Neuronal stem cell (in vitro differentiated cells): ENCODE measurements at regions not wholly inside any gene's neighbourhood (a gene's known extent, or its start where the extent isn't known, plus 50 kb on each side); places are given as distances from the start of the nearest gene placed in this dataset.
"Not testable (repeated sequence)": the region's sequence is repeated elsewhere in the genome, so short reads cannot be mapped to it uniquely, and the experiment has no call there.

ENCODE experiments used
- DNase-seq: peaks from one replicate; pipeline ENCODE4 v3.0.0-alpha.2; 2013; ENCODE audit warnings: low spot score
- H2AFZ ChIP-seq: one replicate; pipeline ENCODE4 v1.6.1; 2013; ENCODE audit warnings: mild to moderate bottlenecking, low read length, inconsistent platforms
- H2AK5ac ChIP-seq: 2 replicates; pipeline ENCODE4 v1.6.1; 2013; ENCODE audit warnings: low read depth, mild to moderate bottlenecking, inconsistent platforms, low read length, moderate library complexity, mixed read lengths
- H2BK120ac ChIP-seq: 2 replicates; pipeline ENCODE4 v1.6.1; 2013; ENCODE audit warnings: low read depth, mild to moderate bottlenecking, inconsistent platforms, low read length, moderate library complexity, mixed read lengths
- H2BK12ac ChIP-seq: one replicate; pipeline ENCODE4 v1.6.1; 2013; ENCODE audit warnings: low read length, inconsistent platforms
- H2BK15ac ChIP-seq: 2 replicates; pipeline ENCODE4 v1.6.1; 2013; ENCODE audit warnings: mild to moderate bottlenecking, low read length, inconsistent platforms, mixed read lengths
- H2BK5ac ChIP-seq: one replicate; pipeline ENCODE4 v1.6.1; 2013; ENCODE audit warnings: inconsistent platforms, mild to moderate bottlenecking, low read length, moderate library complexity
- H3K14ac ChIP-seq: one replicate; pipeline ENCODE4 v1.6.1; 2013; ENCODE audit warnings: low read length, inconsistent platforms
- H3K18ac ChIP-seq: 2 replicates; pipeline ENCODE4 v1.6.1; 2013; ENCODE audit warnings: low read length, inconsistent platforms
- H3K23ac ChIP-seq: 2 replicates; pipeline ENCODE4 v1.6.1; 2013; ENCODE audit warnings: low read depth, mild to moderate bottlenecking, mixed read lengths, low read length, inconsistent platforms; ENCODE audit not compliant: poor library complexity
- H3K27ac ChIP-seq: replicated peaks from 3 replicates; pipeline ENCODE4 v1.5.1; 2013; ENCODE audit warnings: low read length, inconsistent platforms
- H3K27me3 ChIP-seq, 3 experiments: 2 replicates each; pipeline ENCODE4 v1.6.1; 2013; ENCODE audit warnings: low read length in 3 of 3, mild to moderate bottlenecking in 2 of 3, inconsistent platforms in 1 of 3, low read depth in 1 of 3, mixed read lengths in 1 of 3, moderate library complexity in 1 of 3; ENCODE audit not compliant: control insufficient read depth in 3 of 3, insufficient read depth in 3 of 3
- H3K36me3 ChIP-seq, 2 donors: replicated peaks in 1 of 2; 2 replicates each; pipeline ENCODE4 v1.6.1; 2013; ENCODE audit warnings: low read length in 2 of 2; ENCODE audit not compliant: control insufficient read depth in 2 of 2, insufficient read depth in 2 of 2
- H3K4ac ChIP-seq: 2 replicates; pipeline ENCODE4 v1.6.1; 2013; ENCODE audit warnings: inconsistent platforms, mild to moderate bottlenecking, low read length, moderate library complexity
- H3K4me1 ChIP-seq, 2 donors: 1 replicate in 1 of 2; 2 replicates in 1 of 2; pipeline ENCODE4 v1.6.1; 2013; ENCODE audit warnings: low read length in 2 of 2, low read depth in 1 of 2; ENCODE audit not compliant: control insufficient read depth in 2 of 2, insufficient read depth in 1 of 2
- H3K4me2 ChIP-seq: one replicate; pipeline ENCODE4 v1.6.1; 2013; ENCODE audit warnings: mild to moderate bottlenecking, low read length, inconsistent platforms; ENCODE audit not compliant: insufficient read depth, poor library complexity, severe bottlenecking
- H3K4me3 ChIP-seq, 2 donors: 2 replicates each; pipeline ENCODE4 v1.5.1; 2013; ENCODE audit warnings: low read length in 2 of 2, mild to moderate bottlenecking in 2 of 2, inconsistent platforms in 1 of 2, moderate library complexity in 1 of 2
- H3K79me1 ChIP-seq: one replicate; pipeline ENCODE4 v1.6.1; 2013; ENCODE audit warnings: low read depth, mild to moderate bottlenecking, inconsistent platforms, low read length, moderate library complexity
- H3K9ac ChIP-seq: one replicate; pipeline ENCODE4 v1.6.1; 2013; ENCODE audit warnings: mild to moderate bottlenecking, low read depth, low read length, inconsistent platforms; ENCODE audit not compliant: poor library complexity
- H3K9me3 ChIP-seq, 2 donors: replicated peaks in 1 of 2; 2 replicates each; pipeline versions ENCODE3 to v1.6.1; 2013; ENCODE audit warnings: low read length in 2 of 2, mild to moderate bottlenecking in 2 of 2, inconsistent platforms in 1 of 2, low read depth in 1 of 2, mixed read lengths in 1 of 2, moderate library complexity in 1 of 2; ENCODE audit not compliant: control insufficient read depth in 2 of 2, insufficient read depth in 1 of 2
- H4K8ac ChIP-seq: one replicate; pipeline ENCODE4 v1.6.1; 2013; ENCODE audit warnings: low read depth, mild to moderate bottlenecking, inconsistent platforms, low read length, moderate library complexity
- H4K91ac ChIP-seq: one replicate; pipeline ENCODE4 v1.6.1; 2013; ENCODE audit warnings: low read length, low read depth, mild to moderate bottlenecking, inconsistent platforms; ENCODE audit not compliant: poor library complexity
- WGBS, 2 donors: extraction: QIAGEN DNeasy Blood & Tissue Kit; methylation state at CpG; one replicate each; pipeline ENCODE4 v1.1.7; 2013; ENCODE audit warnings: missing lambda C conversion rate in 2 of 2, mixed read lengths in 1 of 2; ENCODE audit not compliant: insufficient read length in 2 of 2, insufficient replicate concordance in 1 of 2; ENCODE audit errors: extremely low coverage in 2 of 2; 5-methylcytosine and 5-hydroxymethylcytosine counted together

GRCh38 chr21:35381743-35382310, 332.7 kb upstream of the RUNX1 start:
- DNase-seq: no peak
- H3K4me3 ChIP-seq: no peak overlapping the region
- H2BK5ac ChIP-seq: no peak overlapping the region
- no peak overlapping the region for H4K8ac ChIP-seq
- no peak overlapping the region for H4K91ac ChIP-seq
- H3K4me1 ChIP-seq: no peaks in the 10 kb centered on the region
- no peak overlapping the region for H2AFZ ChIP-seq
- H3K4me2 ChIP-seq: no peak overlapping the region
- no peak overlapping the region for H2BK12ac ChIP-seq
- H3K4ac ChIP-seq: no peak overlapping the region
- no CpG with 5 or more reads among the region's 6 CpGs for WGBS, 2 donors
- H3K27ac ChIP-seq: no peak overlapping the region
- no peak overlapping the region for H2AK5ac ChIP-seq
- no peaks in the 10 kb centered on the region for H3K9me3 ChIP-seq
- H3K27me3 ChIP-seq: no peaks in the 10 kb centered on the region
- H2BK120ac ChIP-seq: no peak overlapping the region
- H3K18ac ChIP-seq: no peak overlapping the region
- H3K36me3 ChIP-seq: no peaks in the 10 kb centered on the region
- H3K23ac ChIP-seq: no peak overlapping the region
- H3K79me1 ChIP-seq: no peaks in the 10 kb centered on the region
- H3K14ac ChIP-seq: no peak overlapping the region
- no peak overlapping the region for H3K9ac ChIP-seq
- no peak overlapping the region for H2BK15ac ChIP-seq

DNA sequence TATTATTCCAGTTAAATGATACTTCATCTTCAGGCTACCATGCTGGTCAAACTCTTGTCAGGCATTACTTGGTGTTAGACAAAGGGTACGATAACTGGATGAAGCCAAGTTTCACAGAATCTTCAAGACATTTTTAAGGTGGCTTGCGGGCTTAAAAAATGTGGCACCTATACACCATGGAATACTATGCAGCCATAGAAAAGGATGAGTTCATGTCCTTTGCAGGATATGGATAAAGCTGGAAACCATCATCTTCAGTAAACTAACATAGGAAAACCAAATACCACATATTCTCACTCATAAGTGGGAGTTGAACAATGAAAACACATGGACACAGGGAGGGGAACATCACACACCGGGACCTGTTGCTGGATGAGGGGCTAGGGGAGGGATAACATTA, 331.2 kb upstream of the RUNX1 start:
- H2AK5ac ChIP-seq, H3K18ac ChIP-seq, H4K8ac ChIP-seq, H3K27ac ChIP-seq, H3K9me3 ChIP-seq, H3K9ac ChIP-seq, H2BK120ac ChIP-seq, H2BK15ac ChIP-seq, H2AFZ ChIP-seq, DNase-seq, H2BK12ac ChIP-seq, H3K79me1 ChIP-seq, H3K4me1 ChIP-seq, H4K91ac ChIP-seq, H3K14ac ChIP-seq, H3K27me3 ChIP-seq, H3K36me3 ChIP-seq, H2BK5ac ChIP-seq, H3K4ac ChIP-seq, H3K4me3 ChIP-seq, H3K23ac ChIP-seq, H3K4me2 ChIP-seq: not testable (repeated sequence)
- no CpG with 5 or more reads among the region's 3 CpGs for WGBS, 2 donors

- no peak overlapping the region for H4K8ac ChIP-seq
- no peak overlapping the region for H3K23ac ChIP-seq
- H4K91ac ChIP-seq: no peak overlapping the region
- no peak overlapping the region for H2BK12ac ChIP-seq
- H2BK120ac ChIP-seq: no peak overlapping the region
- H2AK5ac ChIP-seq: no peak overlapping the region
- no peak overlapping the region for H2AFZ ChIP-seq
- H3K27me3 ChIP-seq: no peaks in the 10 kb centered on the region
- no peak overlapping the region for H3K18ac ChIP-seq
- H3K14ac ChIP-seq: no peak overlapping the region
- no peak for DNase-seq
- H2BK5ac ChIP-seq: no peak overlapping the region
- no peak overlapping the region for H3K4ac ChIP-seq
- H2BK15ac ChIP-seq: no peak overlapping the region
- no peaks in the 10 kb centered on the region for H3K36me3 ChIP-seq
- no peaks in the 10 kb centered on the region for H3K9me3 ChIP-seq
- WGBS, 2 donors: no CpG with 5 or more reads among the region's 1 CpG
- no peaks in the 10 kb centered on the region for H3K4me1 ChIP-seq
- H3K79me1 ChIP-seq: no peaks in the 10 kb centered on the region
- H3K27ac ChIP-seq: no peak overlapping the region
- H3K4me3 ChIP-seq: no peak overlapping the region
- H3K9ac ChIP-seq: no peak overlapping the region
- no peak overlapping the region for H3K4me2 ChIP-seq
These were observed 329.8 kb upstream of the RUNX1 start for GRCh38 chr21:35378881-35379280.

DNA sequence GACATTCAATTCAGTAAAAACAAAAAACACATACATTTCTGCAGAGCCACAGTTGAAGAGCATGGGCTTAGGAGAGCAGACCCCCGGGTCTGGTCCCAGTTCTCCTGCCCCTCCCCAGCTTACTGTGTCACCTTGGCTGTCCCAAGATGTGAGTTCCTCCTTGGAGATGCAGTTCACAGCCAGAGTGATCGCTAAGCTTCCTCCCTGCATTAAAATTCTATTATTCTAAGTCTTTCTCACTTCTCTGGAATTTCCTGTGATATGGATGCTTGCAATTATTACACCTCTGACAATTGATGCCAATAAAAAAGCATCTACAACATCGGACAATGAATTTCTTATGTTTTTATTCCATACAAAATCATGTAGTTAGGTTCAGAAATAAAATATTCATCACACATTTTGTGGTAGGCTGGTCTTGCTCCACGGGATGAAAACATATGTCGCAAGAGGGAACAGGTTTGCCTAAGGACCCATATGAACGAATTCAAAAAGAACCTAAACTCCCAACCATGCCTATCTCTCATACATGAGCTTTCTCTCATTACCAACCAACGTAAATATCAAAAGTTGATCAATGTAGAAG, 328.5 kb upstream of the RUNX1 start:
- Histone ChIP-seq H3K4me3 (no peak overlapping the region), H3K9ac (no peak overlapping the region), H2AK5ac (no peak overlapping the region), H3K79me1 (no peaks in the 10 kb centered on the region), H3K36me3 (no peaks in the 10 kb centered on the region), H2BK5ac (no peak overlapping the region), H2BK12ac (no peak overlapping the region), H3K9me3 (no peaks in the 10 kb centered on the region), H4K91ac (no peak overlapping the region), H3K27me3 (no peaks in the 10 kb centered on the region), H3K27ac (no peak overlapping the region), H4K8ac (no peak overlapping the region), H3K14ac (no peak overlapping the region), H2BK15ac (no peak overlapping the region), H2BK120ac (no peak overlapping the region), H3K4me1 (no peaks in the 10 kb centered on the region), H3K18ac (no peak overlapping the region), H3K23ac (no peak overlapping the region), H3K4ac (no peak overlapping the region), H2AFZ (no peak overlapping the region), H3K4me2 (no peak overlapping the region)
- DNase-seq: no peak
- no CpG with 5 or more reads among the region's 7 CpGs for WGBS, 2 donors
